Amygdala (tissue), 56 donors: ENCODE measurements at regions not wholly inside any gene's neighbourhood (a gene's known extent, or its start where the extent isn't known, plus 50 kb on each side); places are given as distances from the start of the nearest gene placed in this dataset.
"Not testable (repeated sequence)": the region's sequence is repeated elsewhere in the genome, so short reads cannot be mapped to it uniquely, and the experiment has no call there.

Source experiments
- DNase-seq, 56 donors: peaks; one replicate each; lab custom pipeline; 2025; lab: John Stamatoyannopoulos, UW

DNA sequence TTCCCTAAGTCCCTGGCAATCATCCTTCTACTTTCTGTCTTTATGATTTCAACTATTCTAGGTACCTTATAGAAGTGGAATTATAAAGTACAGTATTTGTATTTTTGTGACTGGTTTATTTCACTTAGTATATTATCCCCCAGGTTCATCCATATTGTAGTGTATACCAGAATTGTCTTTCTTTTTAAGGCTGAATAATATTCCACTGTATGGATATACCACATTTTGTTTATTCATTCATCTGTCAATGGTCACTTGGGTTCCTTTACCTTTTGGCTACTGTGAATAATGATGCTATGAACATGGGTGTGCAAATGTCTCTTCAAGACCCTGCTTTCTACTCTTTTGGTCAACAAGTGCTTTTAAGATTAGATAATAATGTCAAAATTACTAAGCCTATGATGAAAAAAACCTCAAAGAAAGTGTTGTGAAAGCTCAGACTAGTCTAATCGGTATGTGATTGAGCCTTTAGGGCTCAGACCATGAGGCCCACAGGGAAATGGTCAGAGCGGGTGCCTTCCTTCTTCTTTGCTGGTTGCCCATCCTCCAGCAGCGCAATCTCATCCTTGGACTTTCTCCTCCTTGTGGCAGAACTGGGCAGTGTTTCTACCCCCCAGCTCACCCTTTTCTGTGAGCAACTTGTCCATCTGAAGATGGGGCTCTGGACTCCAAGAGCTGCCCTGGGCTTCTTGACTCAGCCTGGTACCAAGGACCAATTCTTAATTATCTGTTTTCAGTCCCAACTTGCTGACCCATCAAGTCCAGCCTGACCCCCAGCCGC lies 105.4 kb downstream of the TTC8 start:
- DNase-seq, result no peak

DNA sequence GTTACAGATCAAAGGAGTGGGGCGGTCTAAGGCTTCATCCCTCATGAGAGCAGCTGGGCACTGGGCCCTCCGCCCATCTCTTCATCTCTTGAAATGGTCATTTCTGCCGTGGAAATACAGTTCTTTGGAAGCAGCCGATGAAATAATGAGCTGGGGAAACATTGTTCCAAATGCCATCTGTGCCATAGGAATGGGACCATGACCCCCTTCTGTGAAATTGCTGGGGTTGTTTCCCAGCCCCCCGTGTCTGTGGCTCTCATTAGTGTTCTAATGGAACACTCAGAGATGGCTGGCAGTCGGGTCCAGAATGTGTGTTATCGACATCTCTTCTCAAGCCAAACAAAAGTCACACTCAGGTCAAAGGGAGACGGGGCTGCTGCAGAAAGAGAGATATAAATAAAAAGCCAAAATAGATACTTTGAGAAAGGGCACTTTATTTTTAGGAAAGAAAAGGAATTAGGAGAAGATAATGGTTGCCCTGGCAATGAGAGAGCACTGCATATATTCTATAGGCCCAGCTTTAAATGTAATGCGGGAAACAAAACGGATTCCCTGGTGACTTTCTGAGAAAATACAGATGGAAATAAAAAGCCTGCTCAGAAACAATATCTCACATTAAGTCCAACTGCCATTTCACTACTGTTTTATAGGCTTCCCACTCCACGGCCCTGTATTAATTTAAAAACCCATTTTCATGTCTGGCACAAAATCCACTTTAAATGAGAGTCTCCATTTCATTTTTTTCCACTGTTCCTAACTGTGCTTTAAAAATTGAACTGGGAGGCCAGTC lies 107.1 kb downstream of the TTC8 start:
- DNase-seq, result no peak

DNA sequence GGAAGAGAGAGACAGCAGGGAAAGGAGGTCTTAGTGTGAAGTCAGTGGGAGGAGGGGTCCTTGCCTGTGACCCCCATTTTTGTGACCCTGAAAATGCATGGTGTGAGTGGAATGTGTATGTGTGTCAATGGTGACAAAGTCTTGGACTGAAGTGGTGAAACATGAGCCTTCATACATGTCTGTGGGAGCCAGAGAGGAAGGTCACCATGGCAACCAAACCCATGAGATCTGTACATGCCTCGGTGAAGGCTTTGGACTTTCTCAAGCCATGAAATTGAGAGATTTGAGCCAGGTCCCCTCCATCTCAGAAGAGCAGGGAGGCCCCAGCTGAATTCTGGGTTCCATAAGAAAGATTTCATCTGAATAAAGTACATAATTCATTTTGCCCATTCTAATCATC lies 108.7 kb downstream of the TTC8 start:
- DNase-seq, result no peak

DNA sequence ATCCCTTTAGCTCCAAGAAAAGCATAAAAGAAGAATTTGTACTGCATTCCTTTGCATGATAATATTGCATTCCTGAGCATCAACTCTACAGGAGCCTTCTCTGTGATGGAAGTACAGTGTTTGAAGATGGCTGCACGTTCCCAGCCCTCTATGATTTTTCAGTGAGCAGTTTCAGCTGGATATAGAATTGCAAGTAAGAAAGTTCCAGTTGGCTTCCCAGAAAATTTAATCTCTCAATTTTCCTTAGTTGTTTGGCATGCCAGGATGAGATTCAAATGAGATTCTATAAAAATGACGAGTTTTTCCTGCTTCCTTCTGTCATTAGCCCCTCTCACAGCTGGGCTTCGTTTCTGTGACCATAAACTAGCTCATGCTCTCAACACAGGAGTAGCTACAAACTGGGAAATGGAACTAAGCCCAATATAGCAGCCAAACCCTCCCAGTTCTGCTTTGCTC lies 109.9 kb downstream of the TTC8 start:
- no peak for DNase-seq

DNA sequence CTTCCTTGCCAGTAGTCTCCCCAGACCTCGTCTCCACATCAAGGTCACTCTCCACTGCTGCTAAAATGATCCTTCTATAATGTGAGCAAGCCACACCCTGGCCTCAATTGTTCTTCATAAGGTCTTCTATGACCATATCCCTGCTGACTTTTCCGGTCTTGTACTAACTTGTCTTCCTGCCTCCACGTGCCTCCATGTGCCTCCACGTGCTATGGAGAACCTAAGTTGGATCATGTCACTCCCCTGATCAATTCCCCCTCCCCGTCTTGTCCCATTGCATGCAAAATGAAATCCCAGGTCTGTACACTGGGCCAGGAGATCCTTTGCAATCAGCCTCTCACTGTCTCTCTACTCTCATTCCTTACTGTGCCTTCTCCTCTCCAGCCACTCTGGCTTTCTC lies 110.6 kb downstream of the TTC8 start:
- DNase-seq, result no peak

DNA sequence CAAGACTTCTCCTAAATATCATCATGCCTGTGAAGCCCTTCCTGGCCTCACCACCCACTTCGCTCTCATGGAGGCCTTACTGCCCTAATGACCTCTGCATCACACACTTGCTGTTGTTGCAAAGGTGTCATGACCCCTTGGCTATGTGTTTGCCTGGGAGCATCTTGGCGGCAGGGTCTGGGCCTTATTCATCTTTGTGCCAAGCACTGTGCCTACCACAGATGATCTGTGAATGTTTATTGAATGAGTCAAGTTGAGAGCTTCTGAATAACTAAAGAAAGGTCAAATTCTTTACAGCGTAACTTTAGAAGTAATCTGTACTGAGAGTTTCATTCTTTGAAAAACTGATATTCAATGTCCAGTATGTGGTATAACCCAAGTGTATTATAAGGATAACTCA lies 113.3 kb downstream of the TTC8 start:
- DNase-seq, result no peak

DNA sequence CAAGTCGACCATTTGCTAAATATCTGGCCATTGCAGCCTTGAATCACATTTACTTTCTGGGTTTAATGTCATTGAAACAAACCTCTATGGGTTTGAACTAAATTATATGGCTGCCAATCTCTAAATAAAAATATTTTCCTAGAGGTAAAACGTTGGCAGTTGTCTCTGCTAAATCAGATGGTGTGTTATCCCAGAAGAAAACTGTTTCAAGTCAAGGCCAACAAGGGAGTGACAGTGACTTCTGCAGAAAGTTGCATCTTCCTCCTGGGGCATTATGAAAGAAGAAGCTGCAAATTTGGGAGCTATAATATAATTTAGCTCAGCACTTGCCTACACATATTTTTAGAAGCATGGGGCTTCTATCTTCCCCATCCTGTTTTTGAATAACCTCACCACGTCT lies 116.2 kb downstream of the TTC8 start:
- no peak for DNase-seq

DNA sequence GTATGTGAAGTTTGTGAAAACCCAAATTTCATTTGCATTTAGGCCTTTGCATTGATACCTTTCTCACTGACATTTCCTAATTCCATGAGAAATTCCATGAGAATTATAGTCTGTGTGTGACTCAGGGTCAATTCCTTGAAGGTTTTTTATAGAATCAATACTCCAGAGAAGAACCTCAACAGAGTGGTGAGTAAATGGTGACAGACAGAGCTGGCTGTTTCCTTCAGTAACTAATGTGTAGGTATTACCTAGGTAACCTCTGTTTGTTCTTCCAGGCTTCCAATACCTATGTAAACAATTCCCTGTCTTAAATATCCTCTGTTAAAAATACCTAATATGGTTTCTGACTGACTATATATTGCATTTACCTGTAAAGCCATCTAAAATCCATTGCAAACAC lies 117.0 kb downstream of the TTC8 start:
- DNase-seq, result no peak

DNA sequence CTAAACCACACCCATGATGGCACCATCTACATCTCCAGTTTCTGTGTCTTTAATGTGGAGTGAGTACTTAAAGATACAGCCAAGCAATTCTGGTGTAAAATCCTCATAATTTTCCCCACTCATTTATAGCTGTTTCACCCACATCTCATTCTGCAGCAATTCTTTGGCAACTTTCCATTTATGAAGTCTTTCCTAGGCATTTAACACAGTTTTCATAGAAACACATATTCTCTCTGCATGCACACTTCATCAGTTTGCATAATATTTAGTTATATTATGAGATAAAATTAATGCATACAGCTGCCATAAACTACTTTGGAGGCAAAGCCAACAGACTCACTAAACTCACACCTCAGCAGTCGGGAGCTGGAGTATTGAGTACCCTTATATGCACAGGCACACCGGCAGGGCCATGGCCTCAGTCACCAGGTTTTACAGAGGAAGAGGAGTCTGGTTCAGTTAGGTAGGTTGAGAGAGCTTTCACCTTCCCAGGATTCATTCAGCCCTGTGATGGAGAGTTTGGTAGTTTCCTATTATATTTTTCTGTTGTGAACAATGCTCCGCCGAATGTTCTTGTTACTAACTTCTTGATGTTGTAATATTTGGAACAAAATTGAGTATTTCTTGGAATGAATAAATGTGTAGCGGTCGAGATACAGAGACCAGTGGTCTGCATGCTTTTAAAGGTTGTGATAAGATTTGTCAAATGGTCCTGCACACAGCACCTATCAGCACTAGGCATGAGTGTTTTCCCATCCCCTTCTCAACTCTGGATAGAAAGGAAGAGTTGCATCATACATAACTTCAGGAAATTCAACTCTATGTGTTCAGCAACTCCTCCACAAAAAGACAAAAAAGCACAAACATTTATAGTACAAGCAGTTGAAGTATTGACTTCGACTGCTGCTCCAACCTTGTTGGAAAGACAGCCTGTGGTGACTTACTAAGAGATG lies 123.5 kb downstream of the TTC8 start:
- DNase-seq, result no peak

DNA sequence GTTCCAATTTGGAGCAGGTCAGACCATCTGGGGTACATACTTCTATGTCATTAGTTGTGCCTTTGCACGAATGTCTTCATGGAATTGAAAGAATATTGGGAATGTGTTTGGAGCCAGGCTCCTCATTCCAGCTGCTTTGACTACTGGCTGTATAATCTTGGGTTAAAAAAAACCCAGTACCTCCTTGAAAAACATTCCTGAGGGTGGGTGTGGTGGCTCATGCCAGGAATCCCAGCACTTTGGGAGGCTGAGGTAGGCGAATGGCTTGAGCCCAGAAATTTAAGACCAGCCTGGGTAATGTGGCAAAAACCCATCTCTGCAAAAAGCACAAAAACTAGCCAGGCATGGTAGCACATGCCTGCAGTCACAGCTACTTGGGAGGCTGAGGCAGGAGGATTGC lies 125.6 kb downstream of the TTC8 start:
- no peak for DNase-seq

DNA sequence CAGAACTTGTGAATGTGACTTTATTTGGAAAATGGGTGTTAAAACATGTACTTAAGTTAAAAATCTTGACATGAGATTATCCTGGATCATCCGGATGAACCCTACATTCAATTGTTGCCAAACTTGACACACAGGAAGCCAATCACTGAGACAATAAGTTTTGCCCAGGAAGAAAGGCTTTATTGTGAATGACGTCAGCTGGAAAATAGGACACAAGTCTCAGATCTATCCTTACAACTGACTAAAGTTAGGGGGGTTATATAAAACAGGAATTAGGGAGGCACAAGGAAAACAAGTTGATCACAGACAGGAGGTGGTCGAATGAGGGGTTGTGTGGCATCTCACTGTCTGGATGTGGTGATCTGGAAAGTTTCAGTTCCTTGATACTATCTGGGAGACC lies 126.9 kb downstream of the TTC8 start:
- DNase-seq, result no peak

DNA sequence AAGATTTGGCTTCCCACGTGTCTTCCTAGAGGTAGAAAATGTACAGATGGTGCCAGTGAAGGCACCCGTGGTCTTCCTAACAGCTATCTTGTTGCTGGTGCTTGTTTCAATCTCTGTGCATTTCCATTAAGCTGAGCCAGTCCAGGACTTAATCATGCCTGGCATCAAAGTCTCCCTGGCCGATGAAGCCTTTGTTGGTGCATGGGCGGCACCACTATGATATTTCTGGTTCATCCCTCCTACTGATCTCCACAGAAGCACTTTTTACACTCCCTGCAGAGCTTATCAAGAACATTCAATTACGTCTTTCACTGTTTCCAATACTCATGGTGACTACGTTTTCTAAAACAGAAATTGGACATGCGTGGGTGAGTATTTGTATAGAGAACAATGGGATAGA lies 128.4 kb downstream of the TTC8 start:
- peak in 12 of 56 donors; percentile 2 to 30 (median 5) for DNase-seq

DNA sequence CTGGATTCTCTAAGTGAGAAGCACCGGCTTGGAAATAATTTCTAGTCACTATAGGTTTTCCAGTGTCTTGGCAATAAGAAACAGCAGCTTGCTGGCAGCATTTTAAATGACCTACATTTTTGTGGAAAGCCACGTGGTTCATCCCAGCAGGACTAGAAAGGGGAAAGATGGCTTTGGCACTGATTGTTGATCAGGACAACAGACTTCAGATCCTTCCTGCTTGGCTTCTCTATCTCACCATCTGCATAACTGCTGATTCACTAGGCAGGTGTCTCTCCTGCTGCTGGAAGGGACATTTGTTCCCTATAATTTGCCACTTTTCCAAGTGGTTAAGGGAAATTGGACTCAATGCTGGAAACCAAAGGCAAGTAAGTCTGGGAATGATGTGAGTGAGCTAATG lies 131.0 kb downstream of the TTC8 start:
- DNase-seq, result peak in 3 of 56 donors; percentile 13 to 19 (median 14)

DNA sequence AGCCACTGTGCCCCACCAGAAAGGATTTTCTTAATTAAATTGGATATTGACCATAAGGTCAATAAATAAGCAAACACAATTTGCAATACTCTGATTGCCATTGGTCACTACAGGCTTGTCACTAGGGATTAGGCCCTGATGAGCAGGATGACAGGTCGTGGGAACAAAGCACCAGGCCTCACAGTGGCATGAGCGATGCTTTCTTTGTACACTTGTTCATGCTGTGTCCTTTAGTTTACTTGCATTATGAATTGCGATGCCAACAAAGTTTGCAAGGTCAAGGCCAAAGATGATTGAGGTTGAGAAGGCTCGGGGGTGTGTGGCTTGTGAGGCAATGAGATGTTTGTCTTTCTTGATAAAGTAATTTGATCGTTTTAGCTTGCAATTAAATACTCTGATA lies 136.0 kb downstream of the TTC8 start:
- no peak for DNase-seq

DNA sequence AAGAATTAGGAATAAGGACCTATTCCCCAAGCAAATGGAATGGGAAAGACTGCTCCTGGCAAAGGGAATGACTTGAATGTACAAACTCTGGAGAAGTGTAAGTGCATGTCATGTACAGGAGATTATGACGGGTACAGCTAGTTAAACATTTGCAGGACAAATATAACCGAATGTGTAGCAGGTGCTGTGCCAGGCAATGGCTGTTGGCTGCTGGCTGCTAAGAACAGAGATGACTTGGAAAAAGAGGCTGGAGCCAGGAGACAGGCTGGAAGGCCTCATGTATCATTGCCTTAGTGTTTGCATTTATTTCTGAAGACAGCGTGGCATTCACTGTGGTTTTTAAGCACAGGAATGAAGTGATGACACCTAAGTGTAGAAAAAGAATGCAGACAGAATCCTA lies 136.8 kb downstream of the TTC8 start:
- DNase-seq, result no peak

DNA sequence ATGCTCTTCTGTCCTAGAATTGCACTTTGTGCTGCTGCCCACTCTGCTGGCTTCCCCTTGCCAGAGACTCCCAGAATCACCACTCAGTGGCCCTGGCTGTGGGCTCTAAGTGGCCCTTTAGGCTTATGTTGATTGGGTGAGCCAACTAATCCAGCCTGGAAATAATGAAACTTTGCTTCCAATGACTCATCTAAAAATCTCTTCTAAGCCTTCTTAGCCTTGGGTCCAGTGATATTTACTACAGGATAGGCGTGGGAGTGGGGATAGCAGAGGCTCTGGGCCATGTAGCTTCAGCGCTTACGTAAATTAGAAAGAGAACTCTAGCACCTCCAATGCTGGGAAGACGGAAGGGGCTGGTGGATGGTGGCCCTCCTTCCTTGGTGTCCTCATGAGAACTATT lies 137.9 kb downstream of the TTC8 start:
- DNase-seq, result no peak

DNA sequence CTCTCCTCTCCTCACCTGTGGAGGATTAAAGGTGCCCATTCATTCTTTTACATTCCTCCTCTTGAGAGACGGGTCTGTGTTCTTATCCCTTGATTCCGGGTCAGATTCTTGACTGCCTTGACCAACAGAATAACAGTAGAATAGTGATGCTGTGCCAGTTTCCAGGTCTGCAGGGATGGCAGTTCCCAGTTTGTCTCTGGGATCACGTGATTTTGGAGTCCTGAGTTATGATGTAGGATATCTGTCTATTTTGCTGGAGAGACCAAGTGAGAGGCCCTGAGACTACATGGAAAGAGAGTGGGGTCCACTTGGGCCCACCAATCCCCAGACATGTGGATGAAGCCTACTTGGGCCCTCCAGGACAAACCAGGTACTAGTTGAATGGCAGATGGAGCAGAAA lies 142.8 kb downstream of the TTC8 start:
- DNase-seq, result no peak

DNA sequence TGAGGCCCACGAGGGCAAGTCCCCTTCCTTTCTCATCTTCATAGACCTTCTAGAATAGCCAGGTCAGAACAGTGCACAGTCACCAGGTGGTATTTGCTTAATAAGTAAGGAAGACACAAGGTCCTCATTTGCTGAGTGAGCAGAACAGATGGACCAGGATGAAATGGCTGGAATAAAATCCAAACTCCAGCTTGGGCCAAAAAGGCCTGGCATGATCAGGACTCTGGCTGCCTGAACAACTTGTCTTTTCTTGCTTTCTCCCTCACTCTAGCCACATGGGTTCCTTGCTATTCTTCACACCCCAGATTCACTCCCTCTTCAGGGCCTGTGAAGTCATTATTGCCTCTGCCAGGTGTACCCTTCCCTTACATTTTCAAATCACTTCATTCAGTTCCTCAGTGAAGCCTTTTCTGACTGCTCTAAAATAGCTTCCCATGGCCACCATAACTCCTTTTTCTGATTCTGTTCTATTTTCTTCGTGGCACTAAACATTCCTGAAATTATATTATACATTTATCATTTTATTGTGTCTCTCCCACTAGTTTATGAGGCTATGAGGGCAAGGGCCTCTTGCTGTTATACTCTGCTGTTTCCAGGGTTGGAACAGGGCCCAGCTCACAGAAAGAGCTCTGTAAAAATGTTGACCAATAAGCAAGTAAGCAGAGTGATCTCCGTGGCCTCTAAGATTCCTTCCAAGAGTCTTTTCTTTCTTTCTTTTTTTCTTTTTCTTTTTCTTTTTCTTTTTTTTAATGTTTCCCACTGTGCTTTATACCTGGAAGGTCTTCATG lies 150.8 kb downstream of the TTC8 start:
- DNase-seq, result peak in 5 of 56 donors; percentile 2 to 32 (median 3)

DNA sequence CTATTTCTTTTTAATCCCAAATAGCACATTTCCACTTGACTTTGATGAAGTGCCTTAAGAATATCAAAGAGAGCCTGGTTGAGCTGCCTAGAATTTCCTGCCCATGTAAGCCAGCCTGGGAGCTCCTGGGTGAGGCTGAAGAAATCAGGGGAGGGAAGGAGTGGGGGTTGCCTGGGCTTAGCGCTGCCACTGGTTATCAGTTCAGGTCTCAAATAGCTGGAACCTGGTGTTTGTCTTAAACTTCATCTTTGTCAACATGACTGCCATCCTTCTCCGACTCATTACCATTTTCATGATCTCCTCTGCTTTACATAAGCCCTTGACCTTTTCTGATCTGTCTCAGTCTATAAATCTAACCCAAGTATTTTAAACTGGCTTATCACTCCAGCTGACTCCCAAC lies 151.5 kb downstream of the TTC8 start:
- DNase-seq, result no peak

DNA sequence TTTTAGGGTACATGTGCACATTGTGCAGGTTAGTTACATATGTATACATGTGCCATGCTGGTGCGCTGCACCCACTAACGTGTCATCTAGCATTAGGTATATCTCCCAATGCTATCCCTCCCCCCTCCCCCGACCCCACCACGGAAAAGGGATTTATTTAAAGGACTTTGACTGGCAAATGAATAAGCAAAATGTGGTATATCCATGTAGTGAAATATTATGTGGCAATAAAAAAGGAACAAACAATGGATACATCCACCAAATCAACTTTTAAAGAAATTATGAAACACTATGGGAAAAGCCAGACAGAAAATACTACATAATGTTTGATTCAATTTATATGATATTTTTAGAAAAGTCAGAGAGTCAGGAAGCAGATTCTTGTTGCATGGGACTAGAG lies 156.5 kb downstream of the TTC8 start:
- DNase-seq, result not testable (repeated sequence)
